HS-27A (cell line): ENCODE measurements at regions not wholly inside any gene's neighbourhood (a gene's known extent, or its start where the extent isn't known, plus 50 kb on each side); places are given as distances from the start of the nearest gene placed in this dataset.
A peak's percentile ranks its signal among the peaks of the same experiment; 100 is the strongest.

Experiments used
- DNase-seq: peaks from one replicate; pipeline ENCODE4 v3.0.0-alpha.2; 2012; ENCODE audit warnings: low read depth, missing footprints

DNA sequence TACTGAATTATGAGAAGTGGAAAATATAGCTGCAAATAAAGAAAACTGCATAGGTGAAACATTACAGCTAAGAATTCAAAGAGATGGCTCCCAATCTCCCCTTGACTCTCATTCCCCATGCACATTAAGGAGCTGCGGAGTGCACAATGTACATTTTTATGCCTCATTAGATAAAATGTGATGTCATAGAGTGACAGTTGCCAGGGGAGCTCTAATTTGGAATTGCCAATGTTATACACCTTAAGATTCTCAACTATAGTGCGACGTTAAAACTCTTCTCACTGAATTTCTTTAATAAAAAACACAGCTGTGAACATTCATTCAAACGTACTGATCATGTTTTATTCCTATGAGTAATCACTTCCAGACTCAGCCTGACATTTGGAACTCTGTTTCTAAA is 386.9 kb upstream of the CELF2 start:
- DNase-seq: no peak

GRCh38 chr10:10642189-10642588 is 375.5 kb upstream of the CELF2 start:
- DNase-seq: no peak

GRCh38 chr10:10642751-10643150 is 374.9 kb upstream of the CELF2 start:
- no peak for DNase-seq

GRCh38 chr10:10644008-10644646 is 373.5 kb upstream of the CELF2 start:
- no peak for DNase-seq

DNA sequence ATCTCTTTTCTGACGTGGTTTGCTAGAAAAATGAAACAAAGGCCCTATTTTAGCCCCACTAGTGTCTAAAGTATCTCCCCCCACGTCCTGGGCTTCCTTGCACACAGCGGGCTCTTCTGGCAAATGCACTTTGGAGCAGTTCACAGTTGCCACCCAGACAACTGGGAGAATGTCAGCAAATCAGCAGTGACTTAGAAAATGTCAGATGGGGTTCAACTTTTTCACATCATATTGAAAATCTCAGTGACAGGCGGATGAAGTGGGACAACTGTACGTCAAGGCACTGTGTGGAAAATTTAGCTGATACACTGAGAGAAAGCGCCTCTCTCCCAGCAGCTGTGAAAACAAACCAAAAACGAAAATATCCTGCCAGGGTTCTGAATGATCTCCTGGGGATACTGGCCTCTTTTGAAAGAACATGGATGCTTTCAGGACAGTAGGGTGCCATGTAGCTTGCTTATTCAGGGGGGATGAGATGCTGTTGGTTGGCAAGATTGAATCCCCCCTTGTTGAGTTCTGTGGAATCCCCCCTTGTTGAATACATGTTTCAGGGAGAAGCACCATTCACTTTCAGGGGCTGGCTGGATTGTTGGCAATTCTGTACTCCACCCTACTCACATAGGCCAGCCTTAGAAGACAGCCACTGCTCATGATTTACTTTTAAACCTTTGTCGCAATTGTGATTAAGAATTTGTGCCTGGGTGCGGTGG is 372.8 kb upstream of the CELF2 start:
- DNase-seq: no peak

- DNase-seq: no peak
Measured at GRCh38 chr10:10647331-10647730, 370.3 kb upstream of the CELF2 start.

DNA sequence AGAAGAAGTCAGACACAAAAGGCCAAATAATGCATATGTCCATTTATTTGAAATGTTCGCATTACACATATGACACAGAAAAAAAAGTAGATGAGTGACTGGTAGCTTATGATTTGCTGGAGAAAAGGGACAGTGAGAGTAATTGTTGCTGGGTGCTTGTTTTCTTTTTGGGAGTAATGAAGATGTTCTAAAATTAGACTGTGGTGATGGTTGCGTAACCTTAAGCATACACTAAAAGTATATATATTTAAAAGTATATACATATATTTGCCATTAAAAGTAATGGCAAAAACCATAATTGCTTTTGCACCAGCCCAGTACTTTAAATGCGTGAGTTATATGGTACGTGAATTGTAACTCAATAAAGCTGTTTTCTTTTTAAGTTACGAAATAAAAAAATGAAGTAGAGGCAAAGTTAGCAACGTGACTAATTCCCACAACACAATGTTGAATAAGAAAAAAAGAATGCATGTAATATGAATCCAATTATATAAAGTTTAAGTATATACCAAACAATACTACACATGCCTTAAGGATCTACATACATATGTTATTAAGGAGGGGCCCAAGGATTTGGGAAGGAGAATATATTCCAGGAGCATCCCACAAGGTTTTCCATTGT is 360.4 kb upstream of the CELF2 start:
- no peak for DNase-seq

- no peak for DNase-seq
Measured at GRCh38 chr10:10658172-10658785, 359.4 kb upstream of the CELF2 start.

DNA sequence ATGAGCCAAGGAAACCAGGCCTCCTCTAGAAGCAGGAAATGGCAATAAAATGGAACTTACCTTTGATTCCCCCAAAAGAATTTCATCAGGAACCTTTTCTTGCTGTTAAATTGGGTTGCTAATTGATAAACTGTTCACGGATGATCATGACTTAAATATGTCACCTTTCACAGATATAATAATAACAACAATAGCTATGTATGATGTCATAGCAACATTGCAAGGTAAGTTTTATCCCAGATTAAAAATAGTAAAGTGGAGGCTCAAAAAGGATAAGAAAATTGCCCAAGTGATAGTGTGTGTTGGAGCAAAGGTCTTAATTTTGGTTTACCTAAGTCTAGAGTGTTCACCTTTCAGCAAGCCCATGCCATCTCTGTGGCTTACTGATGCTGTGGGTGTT is 357.6 kb upstream of the CELF2 start:
- DNase-seq: no peak

DNA sequence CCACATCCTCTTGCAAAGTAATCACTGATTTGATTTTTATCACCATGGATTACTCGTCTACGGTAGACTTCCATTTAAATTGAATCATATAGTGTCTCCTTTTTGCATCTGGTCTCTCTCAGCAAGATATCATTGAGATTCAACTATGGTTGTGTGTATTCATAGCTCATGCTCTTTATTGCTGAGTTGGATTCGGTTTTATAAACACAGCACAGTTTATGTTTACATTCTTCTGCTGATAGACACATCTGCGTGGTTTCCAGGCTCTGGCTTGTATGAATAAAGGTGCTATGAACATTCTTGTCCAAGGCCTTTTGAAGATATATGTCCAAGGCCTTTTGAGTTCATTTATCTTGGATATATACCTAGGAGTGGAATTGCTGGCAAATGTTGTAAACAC is 356.5 kb upstream of the CELF2 start:
- no peak for DNase-seq

DNA sequence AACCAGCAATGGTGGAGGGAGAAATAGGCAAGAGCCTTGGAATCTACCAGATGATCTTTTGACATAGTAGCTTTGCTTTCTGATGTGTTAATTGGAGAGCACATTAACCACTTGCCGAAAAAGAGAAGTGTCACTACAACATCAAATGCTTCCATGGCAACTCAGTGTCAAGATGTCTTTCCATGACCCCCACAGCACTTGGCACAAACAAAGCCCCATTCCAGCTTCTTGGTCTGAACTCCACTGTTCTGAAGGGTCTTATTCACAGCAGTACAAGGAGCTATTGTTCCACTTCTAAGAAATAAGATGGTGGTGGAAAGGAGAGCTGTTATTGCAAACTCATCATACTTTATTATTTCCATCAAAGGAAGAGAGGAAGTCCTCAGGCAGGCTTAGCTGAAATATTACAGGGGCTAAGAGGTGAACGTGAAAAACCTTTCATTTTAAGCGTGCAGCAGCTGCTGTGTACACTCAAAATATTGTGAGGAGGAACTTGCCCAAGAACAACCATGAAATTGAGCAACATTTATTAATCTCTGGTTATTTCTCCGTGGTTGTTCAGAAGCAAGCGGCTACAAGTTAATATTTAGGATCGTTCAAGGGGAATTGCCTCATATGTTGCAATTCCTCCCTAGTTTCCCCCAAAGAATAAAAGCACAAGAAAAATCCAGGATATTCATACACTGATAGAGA is 354.8 kb upstream of the CELF2 start:
- no peak for DNase-seq

- no peak for DNase-seq
Measured at GRCh38 chr10:10663622-10664021, 354.1 kb upstream of the CELF2 start.

GRCh38 chr10:10665750-10666149 is 351.9 kb upstream of the CELF2 start:
- DNase-seq: no peak

GRCh38 chr10:10667466-10667865 is 350.2 kb upstream of the CELF2 start:
- DNase-seq: no peak

DNA sequence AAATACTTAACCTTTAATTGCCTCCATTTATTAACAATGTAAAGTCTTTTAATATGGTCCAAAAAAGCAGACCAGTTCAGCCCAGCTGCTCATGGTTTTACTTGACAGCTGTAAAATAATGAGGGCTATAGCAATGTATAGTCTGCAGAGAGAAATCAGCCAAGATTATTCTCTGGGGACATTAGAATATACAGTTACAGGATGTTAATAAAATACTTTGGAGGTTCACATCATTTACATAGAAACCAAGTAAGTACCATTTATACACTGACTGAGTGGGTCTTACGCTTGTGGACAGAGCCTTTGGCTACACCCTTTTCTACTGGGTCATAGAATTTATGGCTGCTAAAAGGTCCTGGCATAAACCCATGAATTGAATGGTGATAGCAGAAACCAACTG is 340.7 kb upstream of the CELF2 start:
- DNase-seq: no peak

- DNase-seq: peak; percentile 26
Measured at GRCh38 chr10:10677479-10677878, 340.2 kb upstream of the CELF2 start.

DNA sequence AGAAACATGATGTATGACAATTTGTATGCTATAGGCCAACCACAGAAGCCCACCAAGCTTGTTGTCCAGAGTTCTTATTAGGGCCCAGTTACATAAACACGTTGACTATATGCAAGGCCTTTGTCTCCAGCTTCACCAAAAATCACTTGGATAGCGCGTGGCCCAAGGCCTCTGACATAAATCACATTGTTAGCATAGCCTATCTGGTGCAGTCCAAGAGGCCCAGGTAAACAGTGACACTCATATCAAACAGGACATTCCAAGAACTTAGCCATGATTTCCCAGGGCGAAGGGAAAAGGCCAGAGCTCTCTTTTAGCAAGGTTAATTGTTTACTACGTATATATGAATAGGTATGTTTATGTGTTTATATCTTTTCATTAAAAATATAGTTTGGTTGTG is 337.2 kb upstream of the CELF2 start:
- DNase-seq: no peak

DNA sequence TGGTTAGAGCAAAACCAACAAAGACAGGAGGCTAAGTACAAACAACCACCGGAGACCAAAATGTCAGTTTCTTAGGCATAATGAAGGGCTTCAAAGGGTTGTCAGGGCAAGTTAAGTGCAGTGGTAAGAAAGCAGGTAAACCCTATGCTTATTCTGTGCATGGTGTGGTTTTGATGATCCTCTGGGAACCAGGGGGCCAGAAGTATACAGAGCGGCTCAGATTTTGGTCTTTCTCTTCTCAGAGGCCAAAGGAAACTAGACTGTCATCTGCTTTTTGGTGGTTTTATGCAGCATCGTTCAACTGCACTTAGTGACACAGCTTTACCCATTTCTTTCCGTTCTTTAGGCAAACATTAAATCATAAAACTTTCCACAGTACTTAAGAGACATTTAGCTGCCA is 332.7 kb upstream of the CELF2 start:
- DNase-seq: no peak

- DNase-seq: no peak
Measured at GRCh38 chr10:10685566-10685965, 332.1 kb upstream of the CELF2 start.

DNA sequence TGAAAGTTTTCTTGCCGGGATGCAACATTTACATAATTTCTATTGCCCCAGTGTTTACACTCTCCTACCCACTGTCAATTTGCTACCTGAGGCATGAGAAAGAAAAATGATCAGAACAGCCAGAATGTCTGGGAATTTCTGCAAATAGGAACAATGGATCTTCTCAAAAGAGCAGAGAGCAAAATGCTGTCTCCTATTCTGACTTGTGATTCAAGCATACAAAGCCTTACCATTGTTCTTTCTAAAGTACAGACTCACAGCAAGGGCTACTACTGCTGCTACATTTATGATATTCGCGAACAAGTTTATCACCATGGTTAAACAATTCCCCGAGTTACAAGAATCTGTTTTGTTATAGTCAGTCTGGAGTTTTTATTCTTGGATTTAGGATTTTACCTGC is 329.9 kb upstream of the CELF2 start:
- no peak for DNase-seq

DNA sequence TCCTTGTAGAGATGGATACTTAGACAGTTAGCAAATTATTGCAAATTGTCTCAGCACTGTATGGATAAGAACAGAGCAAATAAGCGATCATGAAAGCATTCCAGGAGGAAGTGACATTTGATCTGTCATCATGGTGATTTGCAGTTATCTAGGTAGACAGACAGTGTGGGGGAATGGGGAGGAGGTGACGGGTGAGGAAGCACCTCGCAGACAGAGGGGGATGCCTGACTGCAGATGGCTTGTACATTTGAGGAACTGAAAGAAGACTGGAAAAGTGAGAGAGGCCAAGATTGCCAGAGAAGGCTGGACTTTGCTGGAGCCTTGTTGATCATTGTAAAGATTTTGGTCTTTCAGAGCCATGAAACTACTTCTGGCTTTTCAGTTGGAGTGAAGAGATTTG is 318.2 kb upstream of the CELF2 start:
- no peak for DNase-seq

- DNase-seq: no peak
Measured at GRCh38 chr10:10701084-10701611, 316.5 kb upstream of the CELF2 start.
